ENCODE measurements at regions not wholly inside any gene's neighbourhood (a gene's known extent, or its start where the extent isn't known, plus 50 kb on each side); places are given as distances from the start of the nearest gene placed in this dataset.
"Not testable (repeated sequence)": the region's sequence is repeated elsewhere in the genome, so short reads cannot be mapped to it uniquely, and the experiment has no call there.

- no peak for DNase-seq
Observed at GRCh38 chr15:36432161-36432560, 147.3 kb upstream of the CDIN1 start.

GRCh38 chr15:36434177-36434576 lies 145.2 kb upstream of the CDIN1 start:
- no peak for DNase-seq

GRCh38 chr15:36438499-36438898 lies 140.9 kb upstream of the CDIN1 start:
- no peak for DNase-seq

GRCh38 chr15:36447373-36447772 lies 132.1 kb upstream of the CDIN1 start:
- no peak for DNase-seq

- DNase-seq, result no peak
Observed at GRCh38 chr15:36448418-36448817, 131.0 kb upstream of the CDIN1 start.

- peak; percentile 27 for DNase-seq
Observed at GRCh38 chr15:36449084-36449661, 130.3 kb upstream of the CDIN1 start.

- DNase-seq, result no peak
Observed at GRCh38 chr15:36449662-36450145, 129.7 kb upstream of the CDIN1 start.

- DNase-seq, result not testable (repeated sequence)
Observed at GRCh38 chr15:36454244-36454643, 125.2 kb upstream of the CDIN1 start.

GRCh38 chr15:36458411-36458810 lies 121.0 kb upstream of the CDIN1 start:
- no peak for DNase-seq

- DNase-seq, result no peak
Observed at GRCh38 chr15:36465304-36465703, 114.1 kb upstream of the CDIN1 start.

- DNase-seq, result no peak
Observed at GRCh38 chr15:36468746-36469145, 110.7 kb upstream of the CDIN1 start.

- DNase-seq, result no peak
Observed at GRCh38 chr15:36469311-36469966, 110.0 kb upstream of the CDIN1 start.

- DNase-seq, result no peak
Observed at GRCh38 chr15:36472672-36473071, 106.8 kb upstream of the CDIN1 start.

- DNase-seq, result no peak
Observed at GRCh38 chr15:36478561-36478960, 100.9 kb upstream of the CDIN1 start.

- no peak for DNase-seq
Observed at GRCh38 chr15:36479200-36479896, 100.1 kb upstream of the CDIN1 start.

GRCh38 chr15:36481156-36481555 lies 98.3 kb upstream of the CDIN1 start:
- no peak for DNase-seq

GRCh38 chr15:36483409-36483808 lies 96.0 kb upstream of the CDIN1 start:
- DNase-seq, result no peak

GRCh38 chr15:36484038-36484778 lies 95.2 kb upstream of the CDIN1 start:
- DNase-seq, result no peak

- DNase-seq, result no peak
Observed at GRCh38 chr15:36491912-36492311, 87.5 kb upstream of the CDIN1 start.

- no peak for DNase-seq
Observed at GRCh38 chr15:36495456-36495991, 83.9 kb upstream of the CDIN1 start.

- no peak for DNase-seq
Observed at GRCh38 chr15:36497901-36498300, 81.5 kb upstream of the CDIN1 start.

- DNase-seq, result no peak
Observed at GRCh38 chr15:36498401-36498800, 81.0 kb upstream of the CDIN1 start.

GRCh38 chr15:36498916-36499315 lies 80.5 kb upstream of the CDIN1 start:
- no peak for DNase-seq
